K562 (cell line): ENCODE measurements at regions not wholly inside any gene's neighbourhood (a gene's known extent, or its start where the extent isn't known, plus 50 kb on each side); places are given as distances from the start of the nearest gene placed in this dataset.
A peak's percentile ranks its signal among the peaks of the same experiment; 100 is the strongest.

Experiments
- ATAC-seq: fragments of 200-7000 bp; cut with Tn5 transposase; 3 replicates; pipeline ENCODE4 v1.9.1; 2020; ENCODE audit warnings: moderate library complexity
- BruUV-seq: library from RNA; stranded (reverse); fragments of 400-500 nt; replicated peaks from 2 replicates; lab custom pipeline; 2021; lab: Mats Ljungman, UMichigan
- CTCF ChIA-PET: fragments of 300-600 bp; formaldehyde crosslinking; extraction: SDS; loops from one replicate; lab custom pipeline; 2021; ENCODE audit warnings: low intra/inter-chr PET ratio; lab: Yijun Ruan, JAX
- POLR2A ChIA-PET: fragments of 300-600, 350-650 bp; sonication (Branson Sonifier 250); formaldehyde crosslinking; extraction: SDS; loops from one replicate; lab custom pipeline; 2021; ENCODE audit warnings: antibody characterized with exemption, inconsistent platforms; lab: Yijun Ruan, JAX
- DNase-seq, 4 experiments: peaks; one replicate each; pipeline versions ENCODE4 v3.0.0 to v3.0.0-alpha.2; 2011 to 2018; ENCODE audit warnings: low spot score in 3 of 4, mixed read lengths in 3 of 4; ENCODE audit errors: extremely low read depth in 1 of 4
- FAIRE-seq: peaks from 2 replicates; lab custom pipeline; 2011; peaks lifted over from hg19 to GRCh38; lab: Jason Lieb, UNC
- H2AFZ ChIP-seq: 2 replicates; pipeline ENCODE4 v1.6.0; 2011; ENCODE audit warnings: low read depth, low read length, control low read depth, inconsistent platforms
- H3K27ac ChIP-seq: fragments of 200-600 bp; 3 replicates; pipeline ENCODE4 v1.8.0; 2011; ENCODE audit warnings: low read depth, mild to moderate bottlenecking, control low read depth, inconsistent platforms, low read length, moderate library complexity, mixed read lengths; ENCODE audit errors: extremely low read depth
- H3K27me3 ChIP-seq, 2 experiments: fragments of 300-600 bp in 1 of 2; 2 replicates in 1 of 2; 3 replicates in 1 of 2; pipeline versions ENCODE4 v1.6.0 to v1.8.0; 2011; ENCODE audit warnings: inconsistent platforms in 2 of 2, low read length in 2 of 2, mild to moderate bottlenecking in 1 of 2, mixed read lengths in 1 of 2, moderate library complexity in 1 of 2; ENCODE audit not compliant: control insufficient read depth in 2 of 2, insufficient read depth in 2 of 2
- H3K36me3 ChIP-seq: fragments of 300-600 bp; 3 replicates; pipeline ENCODE4 v1.8.0; 2011; ENCODE audit warnings: mild to moderate bottlenecking, low read length, inconsistent platforms; ENCODE audit not compliant: control insufficient read depth, insufficient read depth
- H3K4me1 ChIP-seq, 2 experiments: fragments of 200-600 bp in 1 of 2; replicated peaks in 1 of 2; 2 replicates in 1 of 2; 3 replicates in 1 of 2; pipeline versions ENCODE4 v1.5.1 to v1.8.0; 2011; ENCODE audit warnings: inconsistent platforms in 2 of 2, low read length in 2 of 2, mild to moderate bottlenecking in 1 of 2, mixed read lengths in 1 of 2, moderate library complexity in 1 of 2; ENCODE audit not compliant: control insufficient read depth in 2 of 2, insufficient read depth in 2 of 2
- H3K4me2 ChIP-seq: 2 replicates; pipeline ENCODE4 v1.6.1; 2011; ENCODE audit warnings: low read length, control low read depth, inconsistent platforms, mixed read lengths; ENCODE audit not compliant: insufficient read depth
- H3K4me3 ChIP-seq: fragments of 200-600 bp; sonication (generic), shearing (Covaris generic); 2 replicates; pipeline ENCODE4 v1.5.1; 2016; ENCODE audit warnings: control low read depth, inconsistent platforms
- H3K79me2 ChIP-seq: fragments of 200-600 bp; 3 replicates; pipeline ENCODE4 v1.8.0; 2011; ENCODE audit warnings: low read length, inconsistent platforms; ENCODE audit not compliant: control insufficient read depth, insufficient read depth
- H3K9ac ChIP-seq, 2 experiments: 2 replicates each; pipeline versions ENCODE4 v1.6.0 to v1.6.1; 2011; ENCODE audit warnings: low read depth in 2 of 2, low read length in 2 of 2, control low read depth in 1 of 2, inconsistent platforms in 1 of 2, mild to moderate bottlenecking in 1 of 2, mixed read lengths in 1 of 2; ENCODE audit not compliant: insufficient read depth in 1 of 2
- H3K9me1 ChIP-seq: one replicate; pipeline ENCODE4 v1.6.0; 2011; ENCODE audit warnings: inconsistent platforms, mild to moderate bottlenecking, low read length, moderate library complexity; ENCODE audit not compliant: control insufficient read depth, insufficient read depth
- H3K9me3 ChIP-seq: replicated peaks from 2 replicates; pipeline ENCODE4 v1.5.1; 2011; ENCODE audit warnings: low read depth, low read length, inconsistent platforms; ENCODE audit not compliant: control insufficient read depth, insufficient read depth
- H4K20me1 ChIP-seq: replicated peaks from 2 replicates; pipeline ENCODE4 v1.6.1; 2011; ENCODE audit warnings: low read length, inconsistent platforms, mixed read lengths; ENCODE audit not compliant: control insufficient read depth, insufficient read depth
- ILK ChIP-seq: fragments of 450-650 bp; IDR thresholded peaks from 2 replicates; pipeline ENCODE4 v1.6.1; 2016; ENCODE audit warnings: missing genetic modification characterization, low read depth, mild to moderate bottlenecking, missing compliant biosample characterization, moderate library complexity, borderline replicate concordance
- MEIS2 ChIP-seq: fragments of 450-650 bp; IDR thresholded peaks from 2 replicates; pipeline ENCODE4 v1.6.1; 2014; ENCODE audit warnings: mild to moderate bottlenecking; ENCODE audit not compliant: partially characterized antibody
- NR2C2 ChIP-seq, 2 experiments: fragments of 200-800 bp in 1 of 2; sonication (Bioruptor generic) in 1 of 2; sonication (generic) in 1 of 2; formaldehyde crosslinking in 1 of 2; IDR thresholded peaks; 2 replicates each; pipeline versions ENCODE4 v1.6.1 to v1.8.0; 2016 to 2022; ENCODE audit warnings: mild to moderate bottlenecking in 1 of 2, missing compliant biosample characterization in 1 of 2, missing genetic modification characterization in 1 of 2, missing genetic modification reagents in 1 of 2
- POLR2B ChIP-seq: fragments of 450-650 bp; IDR thresholded peaks from 2 replicates; pipeline ENCODE4 v1.6.1; 2018; ENCODE audit warnings: low read depth; ENCODE audit not compliant: partially characterized antibody
- SP1 ChIP-seq: sonication (generic); formaldehyde crosslinking; IDR thresholded peaks from 2 replicates; pipeline ENCODE4 v1.8.1; 2022; ENCODE audit warnings: mild to moderate bottlenecking, missing genetic modification reagents
- ZNF212 ChIP-seq: fragments of 450-650 bp; formaldehyde crosslinking; IDR thresholded peaks from 2 replicates; pipeline ENCODE4 v1.4.0; 2020; ENCODE audit warnings: mild to moderate bottlenecking
- ZNF41 ChIP-seq: fragments of 250-450 bp; sonication (Bioruptor Pico); conservative IDR thresholded peaks from 2 replicates; pipeline ENCODE4 v1.4.0; 2020; ENCODE audit warnings: mild to moderate bottlenecking
- WGBS: fragments of 100-300 bp; shearing (Covaris generic); methylation state at CpG from one replicate; pipeline ENCODE4 v1.1.6; 2016; ENCODE audit warnings: low coverage, mixed read lengths; ENCODE audit not compliant: insufficient coverage; ENCODE audit errors: missing lambda C conversion rate; 5-methylcytosine and 5-hydroxymethylcytosine counted together
- in situ Hi-C: fragments of 300-500 bp; cut with MboI; formaldehyde crosslinking; loops from 4 replicates; pipeline ENCODE4 v1.15.0; 2018; ENCODE audit warnings: inconsistent platforms, mixed read lengths
- intact Hi-C: fragments of 100-400 bp; cut with micrococcal nuclease; formaldehyde crosslinking; loops from 2 replicates; pipeline ENCODE4 v1.14.2; 2022
- TF ChIP-seq, protein P1 (sequence below), 2 experiments: IDR thresholded peaks in 1 of 2; conservative IDR thresholded peaks in 1 of 2; 2 replicates each; pipeline ENCODE4 v1.6.1; 2016; ENCODE audit warnings: low read depth in 2 of 2, mild to moderate bottlenecking in 1 of 2, missing compliant biosample characterization in 1 of 2, missing genetic modification characterization in 1 of 2, moderate library complexity in 1 of 2
- TF ChIP-seq, protein P2 (sequence below): fragments of 250-450 bp; sonication (Bioruptor Pico); IDR thresholded peaks from 2 replicates; pipeline ENCODE4 v1.5.1; 2021; ENCODE audit warnings: mild to moderate bottlenecking

DNA sequence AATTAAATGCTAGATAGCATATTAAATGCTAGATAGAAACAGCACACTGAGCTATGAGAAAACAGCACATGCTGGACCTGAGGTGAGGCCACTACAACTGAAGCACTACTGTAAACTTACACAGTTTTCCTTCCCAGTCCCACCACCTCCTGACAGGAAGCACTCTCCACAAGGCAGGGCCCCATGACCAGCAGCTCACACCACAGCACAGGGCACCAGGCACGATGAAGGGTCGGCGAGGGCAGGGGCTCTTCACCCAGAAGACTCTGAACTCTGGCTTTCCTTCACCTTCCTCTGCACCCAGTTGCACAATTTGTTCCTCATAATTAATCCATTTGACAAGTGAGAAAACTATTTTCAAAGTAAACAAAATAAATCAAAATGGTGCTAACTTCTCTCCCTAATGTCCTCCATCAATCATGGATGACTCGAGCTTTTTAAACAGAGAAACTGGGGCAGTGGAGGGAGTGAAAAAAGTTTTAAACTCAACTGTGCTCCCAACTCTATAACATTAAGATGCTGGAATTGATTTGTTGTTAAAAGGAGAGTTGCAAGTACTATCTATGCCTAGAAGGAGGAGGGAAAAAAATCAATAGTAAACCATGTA, 568.7 kb downstream of the UQCRFS1 start:
- WGBS: 41% methylated on average over 4 of the region's 4 CpGs
- H3K4me2 ChIP-seq: no peak overlapping the region
- intact Hi-C loops (loop anchor here (5.0 kb wide), 1 partner anchor 63 kb away; no protein-coding TSS in a partner anchor), in situ Hi-C loops (no loop called here)
- ATAC-seq (no peak), DNase-seq (no peak), FAIRE-seq (no peak)
- no peak overlapping the region for H3K4me3 ChIP-seq
- no peak overlapping the region for H2AFZ ChIP-seq
- no peaks in the 10 kb centered on the region for H3K79me2 ChIP-seq
- no peaks in the 10 kb centered on the region for H3K9me1 ChIP-seq
- CTCF ChIA-PET: no interaction called here
- POLR2A ChIA-PET: interaction anchor here (0.8 kb wide), 1 partner anchor 29 kb away, joined by 3 read pairs; no protein-coding TSS in a partner anchor
- H3K9ac ChIP-seq: no peak overlapping the region
- H3K36me3 ChIP-seq: 0 out of 3 replicates have a peak, but pooled peaks cover 3% of the 10 kb centered on the region
- no TSS peak for BruUV-seq
- H3K27ac ChIP-seq: no peak overlapping the region
- 0 out of 5 replicates have a peak, but pooled peaks cover 0 to 2% of the 10 kb centered on the region in 2 experiments for H3K4me1 ChIP-seq
- TF ChIP-seq, protein P1, sequence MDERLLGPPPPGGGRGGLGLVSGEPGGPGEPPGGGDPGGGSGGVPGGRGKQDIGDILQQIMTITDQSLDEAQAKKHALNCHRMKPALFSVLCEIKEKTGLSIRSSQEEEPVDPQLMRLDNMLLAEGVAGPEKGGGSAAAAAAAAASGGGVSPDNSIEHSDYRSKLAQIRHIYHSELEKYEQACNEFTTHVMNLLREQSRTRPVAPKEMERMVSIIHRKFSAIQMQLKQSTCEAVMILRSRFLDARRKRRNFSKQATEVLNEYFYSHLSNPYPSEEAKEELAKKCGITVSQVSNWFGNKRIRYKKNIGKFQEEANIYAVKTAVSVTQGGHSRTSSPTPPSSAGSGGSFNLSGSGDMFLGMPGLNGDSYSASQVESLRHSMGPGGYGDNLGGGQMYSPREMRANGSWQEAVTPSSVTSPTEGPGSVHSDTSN (CRISPR knock-in tag; IDR thresholded peaks at IDR 0.05; ENCODE audit: low read depth): no peak
- TF ChIP-seq, protein P1 (tag; conservative IDR thresholded peaks at IDR 0.05; ENCODE audit: low read depth): peak; percentile 72
- TF ChIP-seq ZNF212 (CRISPR knock-in tag) (no peak), POLR2B (no peak), ILK (tag) (no peak), ZNF41 (CRISPR knock-in tag) (no peak), MEIS2 (peak; percentile 43), NR2C2 (CRISPR knock-in tag; IDR thresholded peaks at IDR 0.05) (no peak), NR2C2 (tag; IDR thresholded peaks at IDR 0.05) (peak; percentile 28; the same call in 1 of the 2 replicates), SP1 (no peak)
- TF ChIP-seq, protein P2, sequence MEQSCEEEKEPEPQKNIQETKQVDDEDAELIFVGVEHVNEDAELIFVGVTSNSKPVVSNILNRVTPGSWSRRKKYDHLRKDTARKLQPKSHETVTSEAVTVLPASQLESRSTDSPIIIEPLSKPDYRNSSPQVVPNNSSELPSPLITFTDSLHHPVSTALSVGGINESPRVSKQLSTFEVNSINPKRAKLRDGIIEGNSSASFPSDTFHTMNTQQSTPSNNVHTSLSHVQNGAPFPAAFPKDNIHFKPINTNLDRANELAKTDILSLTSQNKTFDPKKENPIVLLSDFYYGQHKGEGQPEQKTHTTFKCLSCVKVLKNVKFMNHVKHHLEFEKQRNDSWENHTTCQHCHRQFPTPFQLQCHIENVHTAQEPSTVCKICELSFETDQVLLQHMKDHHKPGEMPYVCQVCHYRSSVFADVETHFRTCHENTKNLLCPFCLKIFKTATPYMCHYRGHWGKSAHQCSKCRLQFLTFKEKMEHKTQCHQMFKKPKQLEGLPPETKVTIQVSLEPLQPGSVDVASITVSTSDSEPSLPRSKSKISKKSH: no peak
- H4K20me1 ChIP-seq: no peaks in the 10 kb centered on the region
- no peaks in the 10 kb centered on the region for H3K27me3 ChIP-seq
- no peaks in the 10 kb centered on the region for H3K9me3 ChIP-seq
